PC-3 (cell line): ENCODE measurements at regions not wholly inside any gene's neighbourhood (a gene's known extent, or its start where the extent isn't known, plus 50 kb on each side); places are given as distances from the start of the nearest gene placed in this dataset.

Experiments
- ATAC-seq: fragments of 200-7000 bp; cut with Tn5 transposase; 2 replicates; pipeline ENCODE4 v1.9.1; 2020; ENCODE audit warnings: mild to moderate bottlenecking, moderate library complexity
- BruUV-seq: library from RNA; stranded (reverse); fragments of 400-500 nt; replicated peaks from 2 replicates; lab custom pipeline; 2021; lab: Mats Ljungman, UMichigan
- CTCF ChIA-PET: fragments of 300-600 bp; sonication (Branson Sonifier 250); formaldehyde crosslinking; loops from one replicate; lab custom pipeline; 2022; ENCODE audit warnings: antibody characterized with exemption; lab: Charles Lee
- POLR2A ChIA-PET: fragments of 300-600 bp; sonication (Branson Sonifier 250); formaldehyde crosslinking; loops from one replicate; lab custom pipeline; 2022; ENCODE audit warnings: antibody characterized with exemption; ENCODE audit not compliant: unreplicated experiment; lab: Charles Lee
- DNase-seq: peaks from one replicate; pipeline ENCODE4 v3.0.0-alpha.2; 2015
- H2AFZ ChIP-seq: fragments of 300-600 bp; sonication (generic); 2 replicates; pipeline ENCODE4 v1.6.0; 2016; ENCODE audit warnings: antibody characterized with exemption, low read length
- H3F3A ChIP-seq: fragments of 300-600 bp; sonication (generic); one replicate; pipeline ENCODE4 v1.6.0; 2017; ENCODE audit warnings: antibody characterized with exemption, low read length, control low read depth, mild to moderate bottlenecking; ENCODE audit not compliant: unreplicated experiment
- H3K27ac ChIP-seq: fragments of 300-600 bp; sonication (generic); 2 replicates; pipeline ENCODE4 v1.5.1; 2016; ENCODE audit warnings: mild to moderate bottlenecking, low read length
- H3K27me3 ChIP-seq: fragments of 300-600 bp; sonication (generic); 2 replicates; pipeline ENCODE4 v1.6.1; 2016; ENCODE audit warnings: low read length, mixed read lengths
- H3K36me3 ChIP-seq: fragments of 300-600 bp; sonication (generic); 2 replicates; pipeline ENCODE4 v1.6.1; 2016; ENCODE audit warnings: low read depth, mixed run types, low read length, mixed read lengths
- H3K4me1 ChIP-seq: fragments of 300-600 bp; sonication (generic); 2 replicates; pipeline ENCODE4 v1.5.1; 2016; ENCODE audit warnings: low read length; ENCODE audit not compliant: insufficient read depth
- H3K4me2 ChIP-seq: fragments of 300-600 bp; sonication (generic); 2 replicates; pipeline ENCODE4 v1.6.0; 2016; ENCODE audit warnings: low read length
- H3K4me3 ChIP-seq: fragments of 300-600 bp; sonication (generic); 2 replicates; pipeline ENCODE4 v1.5.1; 2016; ENCODE audit warnings: mild to moderate bottlenecking, low read length, mixed read lengths
- H3K79me2 ChIP-seq: fragments of 300-600 bp; sonication (generic); 2 replicates; pipeline ENCODE4 v1.6.1; 2017; ENCODE audit warnings: low read length, mixed read lengths
- H3K9ac ChIP-seq: fragments of 300-600 bp; sonication (generic); 2 replicates; pipeline ENCODE4 v1.6.0; 2016; ENCODE audit warnings: mild to moderate bottlenecking, low read length
- H3K9me2 ChIP-seq: fragments of 300-600 bp; sonication (generic); replicated peaks from 2 replicates; pipeline ENCODE4 v1.6.1; 2016; ENCODE audit warnings: mixed run types, low read length, mixed read lengths
- H3K9me3 ChIP-seq: fragments of 300-600 bp; sonication (generic); 2 replicates; pipeline ENCODE4 v1.6.1; 2016; ENCODE audit warnings: low read length, mixed read lengths
- H4K20me1 ChIP-seq: fragments of 300-600 bp; sonication (generic); 2 replicates; pipeline ENCODE4 v1.6.1; 2016; ENCODE audit warnings: low read length, mixed read lengths
- CTCF ChIP-seq: fragments of 300-600 bp; sonication (generic); conservative IDR thresholded peaks from 2 replicates; pipeline ENCODE4 v1.5.1; 2017; ENCODE audit warnings: antibody characterized with exemption, low read depth, mild to moderate bottlenecking, low read length
- EZH2 ChIP-seq: fragments of 300-600 bp; sonication (generic); IDR thresholded peaks from one replicate; pipeline ENCODE4 v1.6.1; 2017; ENCODE audit warnings: antibody characterized with exemption, mild to moderate bottlenecking, low read length; ENCODE audit not compliant: unreplicated experiment
- EZH2phosphoT487 ChIP-seq: fragments of 300-600 bp; sonication (generic); IDR thresholded peaks from 2 replicates; pipeline ENCODE4 v1.6.1; 2018; ENCODE audit warnings: mild to moderate bottlenecking, antibody characterized with exemption, low read length, borderline replicate concordance
- intact Hi-C: fragments of 100-400 bp; cut with micrococcal nuclease; formaldehyde crosslinking; loops from 2 replicates; pipeline ENCODE4 v1.9.0; 2023

DNA sequence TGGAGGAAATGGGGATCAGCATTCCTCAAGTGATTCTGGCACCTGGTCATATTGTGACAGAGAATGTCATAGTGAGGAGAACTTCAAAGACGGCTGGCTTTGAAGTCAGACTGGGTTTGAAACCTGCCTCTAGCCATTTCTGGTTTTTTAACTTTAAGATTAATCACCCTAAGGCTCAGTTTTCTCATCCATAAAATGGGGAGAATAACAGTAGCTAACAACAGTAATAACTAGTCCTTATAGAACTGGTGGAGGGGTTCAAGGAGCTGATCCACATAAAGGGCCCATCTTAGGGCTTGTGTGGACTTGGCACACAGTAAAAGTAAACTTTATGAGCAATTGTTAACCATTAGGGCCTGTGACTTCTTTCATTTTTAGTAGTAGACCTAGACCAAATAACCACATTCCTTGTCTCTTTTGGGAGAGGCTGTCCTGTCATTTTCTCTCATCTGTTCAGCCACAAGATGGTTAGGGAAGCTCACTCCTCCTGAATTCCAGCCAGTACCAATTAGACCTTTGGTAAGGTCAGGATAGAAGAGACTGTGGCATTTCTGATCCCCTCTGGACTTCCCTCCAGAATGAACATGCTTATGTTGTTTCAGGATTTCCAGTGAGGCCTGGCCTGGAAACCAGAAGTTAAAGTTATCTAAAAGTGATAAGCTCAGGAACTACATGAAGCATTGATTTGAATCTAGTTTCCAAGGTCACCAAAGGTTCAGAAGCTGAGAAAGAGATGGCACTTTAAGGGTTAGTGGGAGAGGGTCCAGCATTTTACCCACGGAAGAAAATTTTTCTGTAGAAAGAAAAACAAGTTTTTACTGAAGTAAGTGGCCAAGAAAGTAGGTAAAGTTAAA is 159.3 kb upstream of the DPH6 start:
- CTCF ChIA-PET: interaction anchor here (0.5 kb wide), 1 partner anchor 205 kb away, joined by 3 read pairs; no protein-coding TSS in a partner anchor
- no TSS peak for BruUV-seq

DNA sequence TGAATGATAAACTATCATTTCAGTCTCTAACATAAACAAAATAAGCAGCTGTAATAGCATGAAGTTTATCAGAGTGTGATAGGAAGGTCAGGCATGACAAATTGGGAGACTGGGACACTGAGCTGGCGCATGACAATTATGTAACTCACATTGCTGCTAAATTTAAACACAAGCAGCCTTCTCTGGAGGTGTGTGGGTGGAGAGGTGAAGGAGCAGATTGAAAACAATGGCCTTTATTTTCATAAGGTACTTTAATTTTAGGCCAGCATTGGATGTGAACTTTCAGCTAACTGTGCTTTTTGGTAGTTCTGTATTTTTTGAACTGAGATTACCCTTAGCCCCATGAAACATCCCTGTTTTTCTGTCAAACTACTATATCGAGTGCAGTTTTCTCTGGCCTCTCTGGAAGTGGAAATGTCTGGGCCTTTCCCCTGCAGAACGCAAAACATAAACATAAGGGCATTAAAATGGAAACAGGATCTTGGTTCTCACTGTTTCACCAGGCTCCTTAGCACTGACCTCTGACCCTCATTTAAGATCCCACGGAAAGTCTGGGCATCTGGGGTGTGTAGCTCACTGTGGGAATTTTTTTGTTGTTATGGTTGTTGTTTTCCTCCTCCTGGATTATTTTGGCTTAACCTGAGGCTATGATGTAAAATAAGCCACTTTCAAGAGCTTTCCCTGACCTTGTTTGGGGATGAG is 160.1 kb upstream of the DPH6 start:
- no peaks in the 10 kb centered on the region for H3K27me3 ChIP-seq
- no peaks in the 10 kb centered on the region for H3F3A ChIP-seq
- DNase-seq (no peak), ATAC-seq (no peak)
- H3K9ac ChIP-seq: no peak overlapping the region
- no peak overlapping the region for H3K27ac ChIP-seq
- no peaks in the 10 kb centered on the region for H4K20me1 ChIP-seq
- no peak overlapping the region for H3K4me2 ChIP-seq
- ChIA-PET CTCF (interaction anchor here (0.5 kb wide), 1 partner anchor 204 kb away, joined by 3 read pairs; no protein-coding TSS in a partner anchor), POLR2A (no interaction called here)
- H3K9me3 ChIP-seq: no peaks in the 10 kb centered on the region
- no TSS peak for BruUV-seq
- no peaks in the 10 kb centered on the region for H3K36me3 ChIP-seq
- no peak overlapping the region for H2AFZ ChIP-seq
- TF ChIP-seq EZH2phosphoT487 (no peak), EZH2 (no peak), CTCF (no peak)
- peaks cover 20% of the 10 kb centered on the region for H3K4me1 ChIP-seq
- H3K9me2 ChIP-seq: no peaks in the 10 kb centered on the region
- no peak overlapping the region for H3K4me3 ChIP-seq
- intact Hi-C loops: no loop called here
- H3K79me2 ChIP-seq: no peaks in the 10 kb centered on the region

More for the DNA sequence above, 159.3 kb upstream of the DPH6 start:
- Histone ChIP-seq H3K27me3 (no peaks in the 10 kb centered on the region), H4K20me1 (no peaks in the 10 kb centered on the region), H3K9ac (no peak overlapping the region), H3K4me2 (no peak overlapping the region), H3K4me1 (peaks cover 12% of the 10 kb centered on the region), H3K36me3 (no peaks in the 10 kb centered on the region), H3K9me3 (no peaks in the 10 kb centered on the region), H3K4me3 (no peak overlapping the region), H3K79me2 (no peaks in the 10 kb centered on the region), H2AFZ (no peak overlapping the region), H3K27ac (no peak overlapping the region), H3K9me2 (no peaks in the 10 kb centered on the region), H3F3A (no peaks in the 10 kb centered on the region)
- intact Hi-C loops: no loop called here
- no peak for TF ChIP-seq CTCF
- TF ChIP-seq EZH2phosphoT487: no peak
- TF ChIP-seq EZH2: no peak
- DNase-seq (no peak), ATAC-seq (no peak)
- POLR2A ChIA-PET: no interaction called here
